Renal pelvis (tissue), 1 donor: ENCODE measurements at regions not wholly inside any gene's neighbourhood (a gene's known extent, or its start where the extent isn't known, plus 50 kb on each side); places are given as distances from the start of the nearest gene placed in this dataset.
"Not testable (repeated sequence)": the region's sequence is repeated elsewhere in the genome, so short reads cannot be mapped to it uniquely, and the experiment has no call there.

Experiments used
- DNase-seq: peaks from one replicate; pipeline ENCODE4 v3.0.0-alpha.2; 2013

DNA sequence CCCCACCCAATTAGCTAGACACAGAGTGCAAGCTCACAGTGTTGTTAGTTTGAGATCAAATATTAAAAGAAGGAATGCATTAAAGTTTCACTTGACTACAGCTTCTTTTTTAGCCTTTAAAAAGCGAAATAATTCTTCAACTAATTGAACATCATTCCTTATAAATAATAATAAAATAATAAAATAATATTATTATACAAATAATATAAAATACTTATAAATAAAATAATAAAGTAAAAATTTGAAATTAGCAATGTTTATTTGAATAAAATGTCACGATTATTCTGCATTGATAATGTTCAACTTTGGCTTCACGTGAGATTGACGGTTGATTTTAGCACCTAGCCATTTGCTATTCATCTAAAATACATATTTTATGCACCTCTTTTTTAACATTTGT is 819.3 kb downstream of the FRK start:
- DNase-seq = no peak

- no peak for DNase-seq
Measured at GRCh38 chr6:115221198-115221597, 839.5 kb downstream of the FRK start.

GRCh38 chr6:115220551-115221159 is 840.0 kb downstream of the FRK start:
- no peak for DNase-seq

GRCh38 chr6:115219645-115220044 is 841.0 kb downstream of the FRK start:
- DNase-seq = no peak

DNA sequence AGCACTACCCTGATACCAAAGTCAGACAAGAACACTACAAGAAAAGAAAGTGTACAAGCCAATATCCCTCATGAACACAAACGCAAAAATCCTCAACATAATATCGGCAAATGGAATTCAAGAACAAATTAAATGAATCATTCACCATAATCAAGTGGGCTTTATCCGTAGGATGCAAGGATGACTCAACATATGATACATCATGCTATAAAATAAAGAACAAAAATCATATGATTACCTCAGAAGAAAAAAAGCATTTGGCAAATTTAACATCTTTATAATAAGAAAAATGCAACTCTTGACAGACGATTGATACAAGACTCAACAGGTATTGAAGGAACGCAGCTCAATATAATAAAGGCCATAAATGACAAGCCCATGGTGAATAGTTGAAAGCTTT is 843.9 kb downstream of the FRK start:
- no peak for DNase-seq

- DNase-seq = no peak
Measured at GRCh38 chr6:115214283-115214682, 846.4 kb downstream of the FRK start.

- DNase-seq = no peak
Measured at GRCh38 chr6:115203381-115203780, 857.3 kb downstream of the FRK start.

- DNase-seq = no peak
Measured at GRCh38 chr6:115194981-115195638, 852.3 kb upstream of the HS3ST5 start.

DNA sequence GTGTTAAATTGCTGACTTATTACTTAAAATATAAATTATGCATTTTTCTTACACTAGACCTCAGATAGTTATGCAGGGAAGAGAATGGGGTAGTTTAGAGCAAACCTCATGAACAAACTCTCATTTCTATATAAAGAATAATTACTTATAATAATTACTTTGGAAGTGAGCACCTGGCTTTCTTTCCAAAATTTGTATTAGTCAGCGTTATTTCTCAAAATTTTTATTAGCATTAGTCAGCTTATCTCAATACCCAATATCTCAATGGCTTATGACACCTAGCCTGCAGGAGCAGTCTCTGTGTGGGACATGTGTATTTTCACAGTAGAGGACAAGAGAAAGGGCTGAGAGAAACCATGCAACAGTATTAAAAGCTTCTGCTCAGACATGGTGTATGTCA is 849.2 kb upstream of the HS3ST5 start:
- no peak for DNase-seq

GRCh38 chr6:115190534-115190933 is 847.7 kb upstream of the HS3ST5 start:
- DNase-seq = no peak

GRCh38 chr6:115175456-115175855 is 832.6 kb upstream of the HS3ST5 start:
- not testable (repeated sequence) for DNase-seq

DNA sequence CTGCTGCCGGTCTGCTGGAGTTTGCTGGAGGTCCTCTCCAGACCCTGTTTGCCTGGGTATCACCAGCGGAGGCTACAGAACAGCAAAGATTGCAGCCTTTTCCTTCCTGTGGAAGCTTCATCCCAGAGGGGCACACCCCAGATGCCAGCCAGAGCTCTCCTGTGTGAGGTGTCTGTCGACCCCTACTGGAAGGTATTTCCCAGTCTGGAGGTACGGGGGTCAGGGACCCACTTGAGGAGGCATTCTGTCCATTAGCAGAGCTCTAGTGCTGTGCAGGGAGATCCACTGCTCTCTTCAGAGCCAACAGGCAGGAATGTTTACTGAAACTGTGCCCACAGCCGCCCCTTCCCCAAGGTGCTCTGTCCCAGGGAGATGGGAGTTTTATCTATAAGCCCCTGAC is 823.1 kb upstream of the HS3ST5 start:
- not testable (repeated sequence) for DNase-seq

- DNase-seq = no peak
Measured at GRCh38 chr6:115159733-115160132, 816.9 kb upstream of the HS3ST5 start.

- no peak for DNase-seq
Measured at GRCh38 chr6:115137910-115138309, 795.1 kb upstream of the HS3ST5 start.

DNA sequence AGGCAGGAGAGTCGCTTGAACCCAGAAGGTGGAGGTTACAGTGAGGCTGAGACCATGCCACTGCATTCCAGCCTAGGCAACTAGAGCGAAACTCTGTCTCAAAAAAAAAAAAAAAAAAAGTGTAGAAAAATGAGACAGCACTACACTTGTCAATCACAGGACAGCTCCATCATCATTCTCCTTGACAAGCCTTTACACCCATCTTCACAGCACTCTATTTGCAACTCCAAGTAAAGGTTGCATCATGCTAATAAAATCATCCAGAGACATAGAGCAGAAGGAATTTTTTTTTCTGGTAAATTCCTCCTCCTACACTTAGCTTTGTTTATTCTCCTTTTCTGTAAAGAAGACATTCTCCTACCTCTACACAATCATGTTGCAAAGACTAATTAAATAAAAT is 791.0 kb upstream of the HS3ST5 start:
- DNase-seq = no peak

DNA sequence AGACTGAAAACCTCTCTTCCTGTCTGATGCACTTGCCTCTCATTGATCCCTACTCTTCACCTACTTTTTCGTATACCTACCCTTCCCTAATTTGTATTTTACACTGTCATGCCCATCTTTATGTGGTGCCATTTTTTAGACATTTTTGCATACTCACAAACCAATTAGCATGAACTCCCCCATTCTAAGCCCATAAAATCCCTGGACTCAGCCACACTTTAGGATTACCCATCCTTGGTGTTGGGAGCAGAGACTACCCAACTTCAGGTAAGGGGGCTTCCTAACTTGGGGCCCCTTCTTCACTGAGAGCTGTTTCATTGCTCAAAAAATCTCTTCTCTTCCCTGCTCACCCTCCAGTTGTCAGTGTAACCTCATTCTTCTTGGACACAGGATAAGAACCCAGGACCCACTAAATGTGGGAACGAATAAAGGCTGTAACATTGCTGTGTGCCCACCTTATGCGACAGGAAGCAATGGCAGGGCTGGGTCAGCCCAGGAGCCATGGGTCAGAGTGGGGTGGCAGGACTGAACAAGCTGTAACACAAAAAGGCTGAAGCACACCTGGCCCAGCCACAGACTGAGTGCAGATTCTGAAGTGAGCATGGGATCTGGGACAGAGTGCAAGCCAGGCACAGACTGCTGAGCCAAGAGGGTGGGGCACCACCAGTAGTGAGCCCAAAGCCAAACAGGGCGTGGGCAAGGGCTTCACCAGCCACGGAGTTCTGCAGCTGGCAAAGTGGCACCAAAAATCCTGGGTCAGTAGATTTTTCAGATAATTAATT is 789.1 kb upstream of the HS3ST5 start:
- no peak for DNase-seq

DNA sequence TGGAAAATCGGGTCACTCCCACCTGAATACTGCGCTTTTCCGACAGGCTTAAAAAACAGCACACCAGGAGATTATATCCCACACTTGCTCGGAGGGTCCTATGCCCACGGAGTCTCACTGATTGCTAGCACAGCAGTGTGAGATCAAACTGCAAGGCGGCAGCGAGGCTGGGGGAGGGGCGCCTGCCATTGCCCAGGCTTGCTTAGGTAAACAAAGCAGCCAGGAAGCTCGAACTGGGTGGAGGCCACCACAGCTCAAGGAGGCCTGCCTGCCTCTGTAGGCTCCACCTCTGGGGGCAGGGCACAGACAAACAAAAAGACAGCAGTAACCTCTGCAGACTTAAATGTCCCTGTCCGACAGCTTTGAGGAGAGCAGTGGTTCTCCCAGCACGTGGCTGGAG is 778.7 kb upstream of the HS3ST5 start:
- DNase-seq = not testable (repeated sequence)

DNA sequence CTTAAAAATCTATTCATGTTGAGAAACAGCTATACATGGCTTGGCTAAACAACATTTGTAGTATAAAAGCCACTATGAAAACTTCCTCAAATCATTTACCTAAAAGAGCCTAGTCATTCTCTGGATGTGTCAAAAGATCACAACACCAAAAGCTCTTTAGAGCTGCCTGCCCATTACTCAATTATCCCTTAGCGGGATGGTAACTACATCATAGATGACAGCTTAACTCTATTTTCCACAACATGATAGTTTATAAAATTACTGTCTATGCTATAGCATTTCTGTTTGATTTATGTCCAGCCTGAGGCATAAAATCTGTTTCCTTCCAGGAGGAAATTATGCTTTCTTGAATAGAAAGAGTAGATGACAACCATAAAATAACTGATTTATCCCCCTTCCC is 777.6 kb upstream of the HS3ST5 start:
- no peak for DNase-seq

GRCh38 chr6:115091461-115091860 is 748.6 kb upstream of the HS3ST5 start:
- no peak for DNase-seq

DNA sequence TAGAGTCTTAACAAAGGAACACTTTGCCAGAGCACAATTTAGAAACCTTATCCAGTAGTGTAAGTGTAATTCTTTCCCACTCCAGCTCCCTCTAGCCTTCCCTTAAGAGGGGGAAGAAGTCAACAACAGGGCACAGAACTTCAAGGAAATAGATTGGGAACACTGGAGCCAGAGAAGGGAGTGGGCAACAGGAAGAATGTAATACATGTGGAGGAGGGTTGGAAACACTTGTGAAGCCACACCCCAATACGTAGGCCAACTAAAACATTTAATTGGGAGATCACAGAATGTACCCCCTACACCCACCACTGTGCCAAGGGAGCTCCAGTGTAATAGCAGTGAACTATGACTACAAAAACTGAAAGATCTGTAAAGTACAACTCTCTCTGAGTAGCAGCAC is 735.7 kb upstream of the HS3ST5 start:
- no peak for DNase-seq

DNA sequence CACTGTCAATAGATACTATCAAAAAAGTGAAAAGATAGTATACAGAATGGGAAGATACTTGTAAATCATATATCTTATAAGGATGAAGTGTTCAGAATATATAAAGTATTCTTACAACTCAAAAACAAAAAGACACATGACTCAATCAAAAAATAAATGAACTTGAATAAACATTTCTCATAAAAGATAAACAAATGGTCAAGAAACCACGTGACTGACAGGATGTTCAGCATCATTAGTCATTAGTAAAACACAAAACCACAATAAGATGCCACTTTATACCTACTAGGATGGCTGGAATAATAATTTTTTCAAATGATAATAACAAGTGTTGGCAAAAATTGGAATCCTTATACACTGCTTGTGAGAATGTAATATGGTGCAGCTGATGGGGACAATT is 729.1 kb upstream of the HS3ST5 start:
- DNase-seq = no peak

DNA sequence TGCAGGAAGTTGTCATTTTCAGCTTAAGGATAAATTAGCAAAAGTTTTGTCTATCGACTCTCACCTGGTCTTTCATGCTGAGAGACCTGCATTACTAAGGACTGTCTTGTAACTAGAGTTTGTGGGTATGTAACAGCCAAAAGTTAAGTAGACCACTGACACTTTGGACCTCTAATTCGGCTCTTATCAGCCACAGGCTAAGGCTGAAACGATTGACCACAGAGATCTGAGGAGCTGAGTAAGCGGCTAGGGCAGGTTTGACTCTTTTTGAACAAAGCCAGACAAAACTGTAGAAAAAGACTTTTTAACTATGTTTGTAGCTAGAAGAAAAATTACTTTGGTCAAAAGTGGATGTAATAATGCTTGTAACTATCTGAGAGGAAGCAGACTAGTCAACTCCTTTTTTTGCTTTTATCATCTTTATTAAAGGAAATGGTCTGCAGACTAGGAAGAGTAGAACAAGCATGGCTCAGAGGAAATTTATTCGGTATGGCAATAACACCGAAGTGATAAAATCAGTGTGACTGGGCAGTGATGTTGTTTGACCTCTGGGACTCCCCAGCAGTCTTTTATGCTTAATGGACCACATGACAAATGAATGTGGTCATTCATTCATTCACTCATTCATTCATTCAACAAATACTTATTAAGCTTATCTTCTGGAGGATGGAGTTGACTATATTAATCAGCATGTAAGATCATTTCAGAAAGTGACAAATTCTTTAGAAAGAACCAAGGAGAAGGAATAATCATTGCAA is 725.0 kb upstream of the HS3ST5 start:
- no peak for DNase-seq

DNA sequence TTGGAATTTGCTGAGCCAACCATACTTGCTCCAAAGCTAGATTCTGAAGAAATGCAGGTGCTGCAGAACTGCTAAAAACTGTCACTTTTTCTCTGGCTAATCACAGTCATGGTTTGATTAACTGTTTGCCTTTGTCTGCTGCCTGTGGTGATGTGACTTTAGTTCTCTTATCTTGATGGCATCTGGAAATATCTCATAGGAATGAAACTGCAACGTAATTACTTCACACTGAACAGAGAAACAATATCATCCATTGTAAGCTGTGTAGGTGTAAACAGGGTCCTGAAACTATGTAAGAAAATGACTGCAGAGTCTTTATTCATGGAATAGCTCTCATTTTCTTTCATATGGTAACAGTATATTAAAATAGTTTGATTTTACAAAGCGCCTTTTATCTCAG is 721.9 kb upstream of the HS3ST5 start:
- DNase-seq = no peak
